GM12891 (cell line): ENCODE measurements at regions not wholly inside any gene's neighbourhood (a gene's known extent, or its start where the extent isn't known, plus 50 kb on each side); places are given as distances from the start of the nearest gene placed in this dataset.

Experiments
- DNase-seq: peaks from one replicate; pipeline ENCODE4 v3.0.0; 2011; ENCODE audit warnings: low spot score; ENCODE audit not compliant: insufficient read length
- FAIRE-seq: peaks from 2 replicates; lab custom pipeline; 2011; peaks lifted over from hg19 to GRCh38; lab: Jason Lieb, UNC
- PAX5 ChIP-seq: IDR thresholded peaks from 2 replicates; pipeline ENCODE4 v1.6.1; 2011; ENCODE audit warnings: low read length, moderate library complexity, mild to moderate bottlenecking; ENCODE audit not compliant: insufficient read depth, severe bottlenecking
- POLR2A ChIP-seq: IDR thresholded peaks from 2 replicates; pipeline ENCODE4 v1.6.1; 2011; ENCODE audit warnings: low read depth, low read length, control low read depth
- POLR2AphosphoS5 ChIP-seq: IDR thresholded peaks from 2 replicates; pipeline ENCODE4 v1.6.1; 2011; ENCODE audit warnings: low read depth, low read length, control low read depth
- POU2F2 ChIP-seq: IDR thresholded peaks from 2 replicates; pipeline ENCODE4 v1.6.1; 2011; ENCODE audit warnings: low read depth, mild to moderate bottlenecking, control low read depth, low read length, moderate library complexity
- SPI1 ChIP-seq: IDR thresholded peaks from 2 replicates; pipeline ENCODE4 v1.6.1; 2011; ENCODE audit warnings: low read depth, low read length, control low read depth
- TAF1 ChIP-seq: IDR thresholded peaks from 2 replicates; pipeline ENCODE4 v1.6.1; 2011; ENCODE audit warnings: low read depth, low read length, control low read depth

GRCh38 chr4:181438641-181439040 is 804.6 kb upstream of the TENM3 start:
- TF ChIP-seq PAX5: no peak
- TF ChIP-seq POLR2AphosphoS5: no peak
- TF ChIP-seq SPI1: no peak
- no peak for TF ChIP-seq TAF1
- TF ChIP-seq POU2F2: no peak
- no peak for TF ChIP-seq POLR2A
- DNase-seq: no peak
- no peak for FAIRE-seq

DNA sequence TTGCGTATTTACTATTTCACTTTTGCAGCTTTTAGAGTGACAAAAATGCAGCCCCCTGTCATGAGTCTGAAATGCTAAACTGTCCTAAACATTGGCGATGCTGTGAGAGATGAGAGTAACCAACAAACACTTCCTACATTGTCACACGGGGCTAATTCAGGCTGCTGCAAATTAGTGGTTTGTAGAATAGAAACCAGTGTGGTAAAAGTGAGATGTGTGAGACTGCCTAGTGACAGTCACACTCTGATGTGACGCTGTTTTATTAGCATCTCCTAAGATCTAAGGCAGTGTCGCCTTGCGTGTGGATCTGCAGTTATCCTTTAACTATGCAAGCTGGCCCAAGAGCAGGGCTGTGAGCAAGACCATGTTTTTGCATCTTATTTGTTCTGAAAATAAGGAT is 800.2 kb upstream of the TENM3 start:
- DNase-seq: no peak
- FAIRE-seq: no peak
- no peak for TF ChIP-seq TAF1
- no peak for TF ChIP-seq POLR2A
- no peak for TF ChIP-seq PAX5
- no peak for TF ChIP-seq POU2F2
- TF ChIP-seq POLR2AphosphoS5: no peak
- no peak for TF ChIP-seq SPI1

DNA sequence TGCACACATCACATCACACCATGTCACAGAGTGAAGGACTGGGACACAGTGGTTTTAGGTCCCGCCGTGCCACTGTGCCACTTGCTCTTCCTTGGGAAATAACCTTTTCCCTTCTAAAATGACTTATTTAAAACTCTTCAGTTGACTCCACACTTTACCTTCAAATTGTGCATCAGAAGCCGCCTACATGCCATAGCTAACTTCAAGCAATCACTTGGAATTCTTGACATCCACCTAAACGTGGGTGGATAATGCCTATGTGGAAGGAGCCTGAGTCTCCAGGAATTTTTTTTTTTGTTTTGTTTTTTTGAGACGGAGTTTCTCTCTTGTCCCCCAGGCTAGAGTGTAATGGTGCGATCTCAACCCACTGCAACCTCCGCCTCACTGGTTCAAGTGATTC is 777.4 kb upstream of the TENM3 start:
- no peak for TF ChIP-seq POLR2AphosphoS5
- TF ChIP-seq SPI1: no peak
- no peak for TF ChIP-seq TAF1
- no peak for TF ChIP-seq POLR2A
- TF ChIP-seq POU2F2: no peak
- no peak for TF ChIP-seq PAX5
- DNase-seq (no peak), FAIRE-seq (no peak)

GRCh38 chr4:181468451-181468850 is 774.8 kb upstream of the TENM3 start:
- FAIRE-seq (no peak), DNase-seq (no peak)
- TF ChIP-seq TAF1: no peak
- no peak for TF ChIP-seq PAX5

DNA sequence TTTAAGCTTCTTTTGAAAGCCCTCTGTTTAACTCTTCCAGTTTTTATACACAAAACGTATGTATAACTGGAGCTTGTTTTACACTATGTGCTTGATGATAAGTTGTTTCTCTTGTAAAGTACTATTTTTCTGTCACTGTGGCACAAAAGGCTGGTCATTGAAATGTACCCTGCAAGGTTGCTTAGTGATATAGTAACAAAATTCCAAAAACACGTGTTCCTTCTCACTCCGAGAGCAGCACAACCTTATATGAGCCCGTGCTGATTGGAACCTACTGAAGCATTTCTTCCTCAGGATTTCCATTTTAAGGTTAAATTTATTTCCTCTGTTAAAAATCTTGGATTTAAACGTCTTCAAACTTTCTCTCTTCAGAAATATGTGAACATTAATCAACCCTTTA is 772.9 kb upstream of the TENM3 start:
- FAIRE-seq (no peak), DNase-seq (no peak)
- TF ChIP-seq PAX5: no peak

DNA sequence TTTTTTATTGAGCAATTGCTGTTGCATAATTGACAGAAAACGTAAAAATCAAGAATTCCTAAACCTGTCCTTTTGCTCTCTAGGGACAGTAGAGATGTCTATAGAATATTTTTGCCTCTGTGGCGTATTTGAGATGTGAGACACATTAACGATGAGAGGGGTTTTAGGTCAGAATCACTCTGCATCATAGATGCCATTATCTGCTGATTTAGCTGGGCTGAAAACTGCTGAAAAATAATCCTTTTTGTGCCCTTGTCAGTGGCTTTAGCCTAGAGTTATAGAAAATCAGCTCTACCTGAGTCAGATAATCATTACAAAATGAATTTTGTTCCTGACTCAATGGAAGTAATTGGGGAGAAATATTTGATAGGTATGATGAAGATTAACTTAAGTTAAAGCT is 767.8 kb upstream of the TENM3 start:
- no peak for DNase-seq
- no peak for TF ChIP-seq PAX5
- TF ChIP-seq TAF1: no peak
- no peak for TF ChIP-seq SPI1
- TF ChIP-seq POU2F2: no peak
- no peak for TF ChIP-seq POLR2AphosphoS5
- TF ChIP-seq POLR2A: no peak
- no peak for FAIRE-seq

DNA sequence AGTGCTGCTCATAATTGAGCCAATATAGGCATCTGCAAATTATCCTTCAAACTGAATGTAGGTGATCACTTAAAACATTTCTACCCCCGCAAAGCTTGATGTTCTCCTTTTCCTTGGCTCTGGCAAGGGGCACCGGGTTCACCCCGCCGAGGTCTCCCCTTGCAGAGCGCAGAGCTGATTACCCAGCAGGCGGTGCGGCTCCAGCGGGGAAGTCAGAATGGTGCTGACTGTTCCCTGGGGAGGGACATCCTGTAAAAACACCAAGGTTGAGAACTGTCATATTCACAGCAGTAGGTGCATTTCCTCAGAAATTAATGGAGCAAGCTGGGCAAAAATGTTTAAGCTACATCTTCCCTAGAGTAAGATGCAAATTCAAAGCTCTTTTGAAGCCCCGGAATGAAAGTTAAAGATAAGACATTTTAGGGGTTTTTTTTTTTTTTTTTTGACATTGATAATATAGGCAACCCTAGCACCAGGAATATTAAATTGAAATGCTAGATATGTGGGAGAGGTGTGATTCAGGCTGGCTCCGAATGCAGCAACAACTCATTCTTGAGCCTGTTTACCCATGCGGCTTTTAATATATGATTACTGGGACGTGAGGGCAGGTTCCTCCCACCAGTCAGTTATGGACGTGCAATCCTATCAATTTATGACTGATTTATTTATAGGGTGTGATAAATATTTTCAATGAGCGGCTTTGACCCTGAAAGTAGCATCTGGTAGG is 767.3 kb upstream of the TENM3 start:
- DNase-seq (no peak), FAIRE-seq (no peak)

GRCh38 chr4:181476508-181476890 is 766.7 kb upstream of the TENM3 start:
- TF ChIP-seq POLR2A (no peak), POLR2AphosphoS5 (no peak), POU2F2 (no peak), SPI1 (no peak), TAF1 (no peak), PAX5 (no peak)
- FAIRE-seq: no peak
- no peak for DNase-seq

More for the DNA sequence above, 767.3 kb upstream of the TENM3 start:
- TF ChIP-seq POLR2A (no peak), POLR2AphosphoS5 (no peak), POU2F2 (no peak), SPI1 (no peak), PAX5 (no peak), TAF1 (no peak)

DNA sequence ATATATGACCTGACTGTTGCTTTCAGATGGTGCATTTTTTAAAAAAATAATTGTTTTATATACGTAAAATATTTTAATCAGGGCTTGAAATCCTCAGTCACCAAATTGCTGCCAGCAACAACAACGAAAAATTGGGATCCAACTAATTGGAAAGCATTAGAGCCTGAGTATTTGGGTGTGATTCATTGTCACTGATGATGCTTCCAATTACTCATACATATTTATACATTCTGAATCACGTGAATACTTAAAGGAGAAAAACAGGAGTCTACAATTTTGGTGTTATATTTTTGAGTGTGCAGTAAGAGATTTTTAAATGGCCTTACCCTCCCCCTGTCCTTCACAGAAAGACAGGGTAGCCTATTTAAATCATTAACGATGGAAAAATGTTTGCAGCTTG is 765.6 kb upstream of the TENM3 start:
- FAIRE-seq: no peak
- DNase-seq: no peak
- no peak for TF ChIP-seq TAF1
- TF ChIP-seq PAX5: no peak
- no peak for TF ChIP-seq POLR2A
- TF ChIP-seq POLR2AphosphoS5: no peak
- TF ChIP-seq SPI1: no peak
- no peak for TF ChIP-seq POU2F2

GRCh38 chr4:181478656-181479055 is 764.5 kb upstream of the TENM3 start:
- no peak for FAIRE-seq

More at GRCh38 chr4:181478656-181479055, 764.5 kb upstream of the TENM3 start:
- no peak for TF ChIP-seq POLR2AphosphoS5
- no peak for TF ChIP-seq SPI1
- no peak for TF ChIP-seq PAX5
- TF ChIP-seq POLR2A: no peak
- no peak for TF ChIP-seq POU2F2
- TF ChIP-seq TAF1: no peak
- no peak for DNase-seq
